AG08396 (cell line): ENCODE measurements at regions not wholly inside any gene's neighbourhood (a gene's known extent, or its start where the extent isn't known, plus 50 kb on each side); places are given as distances from the start of the nearest gene placed in this dataset.
"Not testable (repeated sequence)": the region's sequence is repeated elsewhere in the genome, so short reads cannot be mapped to it uniquely, and the experiment has no call there.

ENCODE experiments used
- DNase-seq: peaks from one replicate; pipeline ENCODE4 v3.0.0; 2012; ENCODE audit warnings: low spot score, mixed read lengths

- DNase-seq = no peak
Observed at GRCh38 chr12:107590413-107590812, 95.2 kb upstream of the PWP1 start.

DNA sequence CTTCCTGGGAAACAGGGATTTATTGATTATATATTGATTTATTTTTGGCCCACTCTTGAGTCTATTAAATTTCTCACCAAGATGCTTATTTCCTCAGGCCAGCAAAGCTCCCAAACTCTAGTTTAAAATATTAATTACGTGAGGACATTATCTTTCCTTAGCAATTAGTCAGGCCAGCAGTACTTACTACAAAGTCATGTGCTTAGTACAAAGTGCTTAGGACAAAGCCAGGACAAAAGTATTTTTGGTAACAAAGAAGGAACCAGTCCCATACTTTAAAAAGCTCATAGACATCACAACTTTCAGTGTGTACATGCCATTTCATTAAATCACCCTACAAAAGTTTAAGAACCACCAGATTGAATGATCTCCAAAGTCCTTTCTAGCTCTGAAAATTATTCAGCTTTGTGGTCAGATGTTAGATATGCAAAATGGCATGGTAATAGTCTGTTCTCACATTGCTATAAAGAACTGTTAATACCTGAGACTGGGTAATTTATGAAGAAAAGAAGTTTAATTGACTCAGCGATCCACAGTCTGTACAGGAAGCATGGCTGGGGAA is 94.7 kb upstream of the PWP1 start:
- DNase-seq = no peak

GRCh38 chr12:107593713-107594381 is 91.8 kb upstream of the PWP1 start:
- DNase-seq = no peak

- no peak for DNase-seq
Observed at GRCh38 chr12:107594995-107595394, 90.6 kb upstream of the PWP1 start.

- DNase-seq = no peak
Observed at GRCh38 chr12:107597695-107598410, 87.7 kb upstream of the PWP1 start.

GRCh38 chr12:107598906-107599305 is 86.7 kb upstream of the PWP1 start:
- no peak for DNase-seq

DNA sequence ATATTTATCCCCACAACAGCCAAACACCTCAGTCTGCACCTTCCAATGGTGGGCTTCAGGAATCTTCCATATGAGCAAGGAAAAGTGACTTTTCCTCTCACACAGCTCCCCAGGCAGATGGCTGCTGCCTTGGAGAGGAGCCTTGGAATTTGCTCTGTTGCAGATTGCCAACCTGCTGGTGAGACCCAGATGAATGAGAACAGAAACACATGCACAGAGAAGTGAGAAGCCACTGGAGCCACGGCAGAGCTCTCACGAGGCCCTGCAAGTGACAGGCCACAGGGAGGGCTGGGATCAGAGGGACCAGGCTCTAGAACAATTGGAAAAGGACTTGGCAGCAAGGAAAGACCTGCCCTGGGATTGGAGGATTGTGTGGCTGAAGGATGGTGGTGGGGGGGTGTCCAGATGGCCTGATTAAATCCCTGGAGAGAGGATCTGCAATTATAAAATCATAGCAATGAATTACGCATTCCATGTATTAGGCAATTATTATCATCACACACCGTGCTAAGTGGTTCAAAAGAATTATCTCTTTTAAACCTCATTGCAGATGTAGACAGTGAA is 84.9 kb upstream of the PWP1 start:
- no peak for DNase-seq

GRCh38 chr12:107602446-107602845 is 83.2 kb upstream of the PWP1 start:
- DNase-seq = no peak

DNA sequence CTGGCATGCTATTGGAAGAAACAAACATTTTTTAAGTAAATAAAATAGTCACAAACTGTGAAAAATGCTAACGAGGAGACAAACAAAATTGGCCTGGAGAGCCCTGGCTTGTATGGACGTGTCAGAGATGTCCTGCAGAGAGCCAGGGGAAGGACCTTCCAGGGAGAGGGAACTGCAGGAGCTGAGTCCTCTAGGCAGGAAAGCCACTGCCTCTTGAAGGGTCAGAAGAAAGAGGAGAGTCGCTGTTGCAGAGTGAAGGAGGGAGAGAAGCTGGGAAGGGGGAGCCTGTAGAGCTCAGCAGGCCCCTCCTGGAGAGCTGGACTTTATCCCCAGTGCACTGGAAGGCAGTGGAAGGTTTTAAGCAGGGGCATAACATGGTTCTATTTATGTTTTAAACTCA is 80.3 kb upstream of the PWP1 start:
- no peak for DNase-seq

DNA sequence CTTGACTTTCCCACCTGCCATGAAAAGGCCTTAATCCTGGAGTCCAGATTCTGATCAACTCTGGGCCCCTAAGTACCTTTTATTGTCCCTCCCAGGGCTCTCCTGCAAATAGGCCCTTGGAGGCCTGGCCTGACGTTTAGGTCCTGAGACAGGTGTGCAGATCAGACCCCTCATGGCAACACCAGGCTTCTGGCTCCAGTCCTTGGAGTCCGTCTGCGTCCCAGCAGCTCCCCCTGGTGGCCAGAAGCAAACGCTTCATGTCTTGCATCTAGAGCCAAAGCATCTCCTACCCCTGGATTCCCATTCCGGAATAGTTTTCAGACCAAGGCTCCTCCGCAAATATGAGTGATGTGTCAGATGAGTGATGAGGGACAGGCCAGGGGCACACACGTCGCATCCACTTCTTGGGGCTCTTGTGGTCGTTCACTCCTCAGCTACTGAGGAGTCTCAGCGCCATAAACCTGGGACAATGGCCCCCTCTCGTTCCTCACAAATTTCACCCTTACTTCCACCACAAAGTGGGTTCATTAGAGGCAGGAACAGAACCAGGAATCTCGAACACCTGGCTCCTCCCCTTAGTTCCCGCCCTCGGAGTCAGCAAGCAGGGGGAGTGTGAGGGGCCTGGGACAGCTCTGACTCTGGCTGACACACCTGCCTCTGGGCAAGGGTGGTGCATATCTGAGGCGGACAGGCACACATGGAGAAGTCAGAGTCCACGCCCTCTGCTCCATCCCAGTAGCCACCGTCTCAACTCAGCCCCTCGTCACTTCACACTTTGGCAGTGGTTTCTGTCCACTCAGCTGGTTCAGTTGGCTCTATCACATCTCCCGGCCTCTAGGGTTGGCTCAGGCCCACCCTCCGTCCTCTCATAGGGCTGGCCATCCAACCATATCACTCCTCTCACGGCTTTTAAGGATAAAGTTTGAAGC is 77.9 kb upstream of the PWP1 start:
- peak; percentile 82 for DNase-seq

- DNase-seq = not testable (repeated sequence)
Observed at GRCh38 chr12:107608779-107609178, 76.8 kb upstream of the PWP1 start.

DNA sequence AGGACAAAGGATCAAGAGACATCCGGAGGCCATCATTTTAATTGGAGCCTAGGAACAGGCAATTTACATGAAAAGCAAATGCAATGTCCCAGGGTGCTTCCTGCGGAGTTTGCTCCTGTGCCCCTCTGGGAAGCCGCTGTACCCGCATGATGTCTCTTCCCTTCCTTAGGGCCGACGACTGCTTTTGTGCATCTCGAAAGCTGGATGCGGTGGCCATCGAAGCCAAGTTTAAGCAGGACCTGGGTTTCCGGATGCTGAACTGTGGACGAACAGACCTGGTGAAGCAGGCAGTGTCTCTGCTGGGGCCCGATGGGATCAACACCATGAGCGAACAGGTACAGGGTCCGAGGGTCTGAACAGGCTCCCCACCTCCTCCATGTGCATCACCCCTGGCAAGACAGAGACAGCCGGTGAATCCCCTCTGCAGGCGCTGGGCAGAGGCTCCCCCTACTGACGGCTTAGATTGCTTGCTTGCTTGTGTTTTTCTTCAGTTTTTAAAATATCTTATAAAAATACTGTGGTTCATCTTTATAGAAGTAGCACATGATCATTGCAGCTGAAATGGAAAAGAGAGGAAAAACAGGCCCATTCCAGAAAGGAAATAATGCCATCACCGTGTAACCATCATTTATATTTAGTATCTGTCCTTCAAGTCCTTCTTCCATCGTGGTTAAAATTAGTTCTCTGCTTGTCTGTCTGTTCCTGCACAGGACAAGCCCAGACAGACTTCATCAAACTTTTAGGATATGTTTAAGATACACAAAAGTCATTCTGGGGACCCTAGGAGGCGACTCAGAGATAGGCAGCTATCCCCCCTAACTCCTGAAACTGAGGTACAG is 75.4 kb upstream of the PWP1 start:
- DNase-seq = peak; percentile 56

DNA sequence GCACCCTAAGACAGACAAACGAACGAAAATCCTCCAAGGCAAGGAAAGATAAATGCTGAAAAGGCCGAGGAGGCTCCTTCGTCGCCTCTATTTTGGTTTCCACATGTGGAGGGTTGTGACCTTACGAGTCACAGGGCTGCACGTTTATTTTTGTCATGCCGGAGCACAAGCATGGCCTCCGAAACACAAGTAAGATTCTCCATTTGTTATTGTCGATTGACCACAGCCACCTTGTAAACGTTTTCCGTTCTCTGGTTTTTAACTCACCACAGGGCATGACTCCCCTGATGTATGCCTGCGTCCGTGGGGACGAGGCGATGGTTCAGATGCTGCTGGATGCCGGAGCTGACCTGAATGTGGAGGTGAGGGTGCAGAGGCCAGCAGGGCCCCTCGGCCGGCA is 73.1 kb upstream of the PWP1 start:
- DNase-seq = peak; percentile 15

DNA sequence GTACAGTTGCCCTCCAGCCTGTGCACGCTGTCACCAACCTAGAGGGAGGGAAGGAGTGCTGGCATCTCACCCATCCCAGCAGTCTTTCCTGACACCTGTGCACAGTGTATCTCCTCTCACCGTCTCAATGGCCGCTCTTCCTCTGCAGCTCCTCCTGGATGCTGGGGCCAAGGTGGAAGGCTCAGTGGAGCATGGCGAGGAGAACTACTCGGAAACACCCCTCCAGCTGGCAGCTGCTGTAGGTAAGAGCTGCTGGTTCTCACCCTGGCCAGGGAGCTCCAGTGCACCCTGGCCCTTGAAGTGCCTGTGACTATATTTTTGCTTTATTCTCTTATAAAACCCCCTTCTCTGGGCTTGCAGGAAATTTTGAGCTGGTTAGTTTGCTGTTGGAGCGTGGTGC is 68.7 kb upstream of the PWP1 start:
- no peak for DNase-seq

GRCh38 chr12:107618106-107618505 is 67.5 kb upstream of the PWP1 start:
- no peak for DNase-seq

DNA sequence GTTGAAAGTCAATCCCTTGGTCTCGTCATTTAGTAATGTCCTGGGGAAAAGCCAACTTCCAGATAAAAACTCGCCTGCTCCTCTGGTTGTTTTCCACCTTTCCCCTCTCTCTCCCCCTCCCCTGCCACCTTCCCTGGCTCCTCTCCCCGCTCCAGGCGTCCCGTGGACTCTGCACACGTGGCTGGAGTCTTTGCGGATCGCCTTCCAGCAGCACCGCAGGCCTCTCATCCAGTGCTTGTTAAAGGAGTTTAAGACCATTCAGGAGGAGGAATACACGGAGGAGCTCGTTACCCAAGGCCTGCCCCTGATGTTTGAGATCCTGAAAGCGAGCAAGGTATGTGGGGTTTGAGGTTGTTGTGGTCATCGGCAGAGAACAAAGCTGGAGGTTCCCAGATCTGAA is 65.8 kb upstream of the PWP1 start:
- no peak for DNase-seq

GRCh38 chr12:107622001-107622400 is 63.6 kb upstream of the PWP1 start:
- DNase-seq = no peak

DNA sequence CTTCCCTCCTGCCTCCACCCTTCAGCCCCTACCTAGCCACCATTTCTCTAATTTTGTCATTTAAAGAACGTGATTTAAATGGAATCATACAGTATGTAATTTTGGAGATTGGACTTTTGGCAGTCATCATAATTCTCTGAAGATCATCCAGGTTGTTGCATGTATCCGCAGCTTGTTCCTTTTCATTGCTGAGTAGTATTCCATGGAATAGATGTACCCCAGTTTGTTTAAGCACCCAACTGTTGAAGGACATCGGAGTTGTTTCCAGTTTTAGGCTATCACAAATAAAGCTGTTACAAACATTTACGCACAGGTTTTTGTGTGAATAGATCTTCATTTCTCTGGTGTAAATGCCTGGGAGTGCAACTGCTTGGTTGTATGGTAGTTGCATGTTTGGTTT is 61.1 kb upstream of the PWP1 start:
- DNase-seq = no peak

DNA sequence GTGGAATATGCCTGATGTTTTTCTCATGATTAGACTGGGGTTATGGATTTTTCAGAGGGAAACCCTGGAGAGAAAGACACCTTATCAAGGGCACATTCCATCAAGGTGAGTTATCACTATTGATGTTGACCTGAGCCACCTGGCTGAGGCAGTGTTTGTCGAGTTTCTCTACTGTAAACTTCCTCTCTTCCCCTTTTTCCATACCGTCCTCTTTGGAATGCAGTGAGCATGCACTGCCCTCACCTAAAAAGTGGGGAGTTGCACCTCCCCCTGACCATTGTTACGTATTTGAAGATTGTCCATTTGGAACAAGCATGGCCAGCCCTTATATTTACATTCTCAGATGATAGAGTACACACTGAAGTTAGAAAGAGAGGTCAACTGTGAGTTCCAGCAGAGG is 53.9 kb upstream of the PWP1 start:
- DNase-seq = no peak

- no peak for DNase-seq
Observed at GRCh38 chr12:107632246-107632645, 53.4 kb upstream of the PWP1 start.

GRCh38 chr12:107634530-107634929 is 51.1 kb upstream of the PWP1 start:
- DNase-seq = no peak
